NCI-H2171 treated with DMSO at 0.1 percent for 48 hours (cell line): ENCODE measurements at regions not wholly inside any gene's neighbourhood (a gene's known extent, or its start where the extent isn't known, plus 50 kb on each side); places are given as distances from the start of the nearest gene placed in this dataset.

Experiments used
- DNase-seq: peaks from one replicate; lab custom pipeline; 2025; lab: John Stamatoyannopoulos, UW

DNA sequence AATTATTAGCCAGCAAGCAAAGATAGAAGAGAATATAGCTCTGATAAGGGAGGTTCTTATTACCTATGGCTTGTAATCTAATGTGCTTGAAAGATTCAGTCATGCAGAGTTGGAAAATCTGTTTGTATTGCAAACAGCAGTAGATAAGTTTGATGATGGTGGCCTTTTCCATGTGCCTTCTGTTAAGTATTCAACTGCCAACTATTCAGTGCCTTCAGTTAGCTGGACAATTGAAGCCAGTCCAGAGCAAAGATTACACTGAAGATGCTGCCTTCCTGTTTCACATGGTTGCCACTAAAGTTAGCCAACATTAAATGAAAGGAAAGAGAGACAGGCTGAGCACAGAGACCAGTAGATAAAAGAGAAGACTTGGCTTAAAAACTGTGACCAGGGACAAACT lies 92.7 kb upstream of the SLC38A2 start:
- no peak for DNase-seq

GRCh38 chr12:46464863-46465262 lies 92.3 kb upstream of the SLC38A2 start:
- DNase-seq = no peak

DNA sequence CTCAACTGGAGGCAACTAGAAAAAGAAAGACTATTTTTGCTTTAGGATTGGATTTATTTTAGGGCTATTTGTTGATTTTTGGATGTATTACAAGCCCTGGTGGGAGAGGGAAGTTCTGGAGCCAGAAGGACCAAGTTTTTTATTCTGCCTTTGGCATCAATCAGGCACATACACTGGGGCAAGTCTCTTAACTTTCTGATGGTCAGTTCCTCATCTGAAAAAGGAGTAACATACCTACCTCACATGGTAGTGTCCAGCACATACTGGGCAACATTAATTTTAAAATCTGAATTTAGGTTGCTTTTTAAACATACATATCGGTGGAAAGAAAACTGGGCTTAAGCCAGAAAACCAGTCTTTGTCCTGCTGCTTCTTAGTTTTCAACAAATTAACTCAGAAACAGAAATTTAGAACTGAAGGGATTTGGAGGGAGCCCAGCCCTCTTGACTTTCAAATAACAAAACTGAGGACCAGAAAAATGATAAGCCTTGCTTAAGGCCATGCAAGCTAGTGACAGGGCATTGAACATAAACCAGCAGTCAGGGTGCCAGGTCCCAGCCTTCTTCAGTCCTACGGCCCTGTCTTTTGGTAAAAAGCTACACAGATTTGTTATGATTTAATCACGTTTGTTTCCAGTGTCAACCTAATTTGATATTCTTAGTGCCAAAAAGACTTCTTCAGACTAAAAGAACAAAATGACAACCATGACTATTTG lies 90.2 kb upstream of the SLC38A2 start:
- DNase-seq = no peak

GRCh38 chr12:46461907-46462640 lies 89.5 kb upstream of the SLC38A2 start:
- DNase-seq = no peak

GRCh38 chr12:46461459-46461858 lies 88.9 kb upstream of the SLC38A2 start:
- no peak for DNase-seq

DNA sequence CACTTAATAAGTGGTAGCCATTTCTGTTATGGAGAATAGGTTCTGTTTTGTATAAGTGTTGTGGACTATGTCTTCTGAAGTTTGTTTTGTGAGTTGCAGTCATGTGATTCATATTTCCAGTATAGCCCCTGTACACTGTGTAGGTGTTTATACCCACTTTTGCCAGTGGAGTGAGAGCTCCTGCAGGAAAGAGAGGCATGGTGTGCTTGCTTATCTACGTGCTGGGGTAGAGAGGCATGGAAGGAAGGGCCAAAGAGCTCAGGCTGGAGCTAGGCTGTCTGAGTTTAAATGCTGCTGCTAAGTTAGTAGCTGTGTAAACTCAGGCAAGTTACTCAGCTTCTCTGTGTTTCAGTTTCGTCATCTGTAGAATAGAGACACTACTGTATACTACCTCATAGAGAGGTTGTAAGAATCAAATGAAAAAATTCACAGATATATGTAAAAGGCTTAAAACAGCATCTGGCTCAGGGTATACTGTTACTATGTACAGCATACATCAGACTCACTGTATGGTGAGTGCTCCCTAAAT lies 88.2 kb upstream of the SLC38A2 start:
- no peak for DNase-seq

DNA sequence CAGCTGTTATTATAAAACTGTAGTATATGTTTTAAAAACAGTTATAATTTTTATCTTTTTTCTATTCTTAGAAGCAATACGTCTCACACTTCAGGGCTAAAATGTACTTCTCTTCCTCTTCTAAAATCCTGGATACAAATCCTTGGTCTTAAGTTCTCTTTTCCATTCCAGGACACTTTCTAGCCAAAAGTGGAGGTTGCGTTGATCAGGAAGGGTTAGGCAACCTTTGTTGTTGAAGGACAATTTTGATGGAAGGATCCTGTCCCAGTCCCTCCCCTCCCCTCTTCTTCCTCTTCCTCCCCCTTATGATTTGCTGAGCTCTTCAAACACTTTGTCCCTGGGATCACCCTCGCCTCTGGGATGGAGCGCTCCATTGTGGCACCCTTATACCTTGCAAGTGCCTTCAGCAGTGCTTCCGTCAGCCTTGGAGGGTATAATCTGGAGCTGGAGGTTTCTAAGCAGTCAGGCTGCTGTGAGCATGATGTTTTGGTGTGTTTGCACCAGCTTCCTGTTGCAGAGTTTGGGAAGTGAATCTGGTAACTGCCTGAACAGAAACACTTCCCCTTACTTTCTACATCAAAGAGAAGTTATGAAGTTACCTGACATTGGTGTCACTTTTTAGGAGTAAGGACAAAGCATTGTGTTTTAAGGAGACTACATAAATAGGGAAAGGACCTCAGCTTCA lies 87.4 kb upstream of the SLC38A2 start:
- DNase-seq = no peak

DNA sequence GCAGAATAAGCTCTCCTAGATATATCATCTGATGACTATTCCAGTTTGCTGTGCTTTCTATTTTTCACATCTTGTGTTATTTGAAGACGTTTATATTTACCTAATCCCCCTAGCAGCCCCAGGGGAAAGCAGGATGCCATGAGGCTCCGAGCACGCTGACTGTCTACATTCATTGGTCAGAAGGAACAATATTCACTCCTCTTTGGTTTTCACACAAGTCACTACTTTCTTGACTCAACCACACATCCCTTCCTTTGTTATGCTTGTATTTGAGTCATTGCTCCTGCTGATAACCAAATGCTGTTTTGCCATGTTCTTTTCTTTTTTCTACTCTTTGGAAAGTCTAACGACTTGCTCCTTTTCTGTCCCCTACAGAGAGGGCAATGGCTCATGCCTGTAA lies 86.5 kb upstream of the SLC38A2 start:
- no peak for DNase-seq

- no peak for DNase-seq
These were observed 86.0 kb upstream of the SLC38A2 start for GRCh38 chr12:46458500-46459102.

DNA sequence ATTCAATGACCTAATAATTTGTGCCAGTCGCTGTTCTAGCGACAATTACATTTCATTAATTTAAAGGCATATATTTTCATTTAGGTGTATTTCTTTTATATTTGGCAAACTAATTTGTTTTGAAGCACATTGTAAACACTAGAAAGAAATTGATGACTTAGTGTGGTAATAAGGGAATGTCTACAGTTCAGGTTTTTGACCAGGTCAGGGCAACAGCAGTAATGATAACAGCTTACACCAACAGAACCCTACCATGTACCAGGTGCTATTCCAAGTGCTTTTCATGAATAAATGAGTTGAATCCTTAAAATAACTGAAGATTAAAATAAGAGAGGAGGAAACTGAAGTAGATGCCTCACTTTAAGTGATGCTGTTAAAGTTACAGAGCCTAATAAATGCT lies 85.4 kb upstream of the SLC38A2 start:
- DNase-seq = no peak

- DNase-seq = no peak
These were observed 84.1 kb upstream of the SLC38A2 start for GRCh38 chr12:46456356-46457334.

- DNase-seq = no peak
These were observed 83.2 kb upstream of the SLC38A2 start for GRCh38 chr12:46455648-46456352.

DNA sequence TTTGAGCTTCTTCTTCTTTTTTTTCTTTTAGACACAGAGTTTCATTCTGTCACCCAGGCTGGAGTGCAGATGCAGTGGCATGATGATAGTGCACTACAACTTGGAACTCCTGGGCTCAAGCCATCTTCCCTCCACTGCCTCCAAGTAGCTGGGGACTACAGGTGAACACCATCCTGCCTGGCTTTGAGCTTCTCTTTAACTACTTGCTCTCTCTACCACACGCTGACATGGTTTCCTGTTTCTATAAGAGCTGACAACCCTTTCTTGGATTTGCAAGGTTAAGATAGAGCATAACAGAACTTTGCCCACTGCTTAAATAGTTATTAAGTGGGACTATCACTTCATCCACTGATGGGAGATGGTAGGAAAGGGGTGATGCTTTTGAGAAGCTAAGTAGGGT lies 82.4 kb upstream of the SLC38A2 start:
- no peak for DNase-seq

- no peak for DNase-seq
These were observed 80.9 kb upstream of the SLC38A2 start for GRCh38 chr12:46453428-46453827.

- DNase-seq = no peak
These were observed 80.2 kb upstream of the SLC38A2 start for GRCh38 chr12:46452776-46453175.

DNA sequence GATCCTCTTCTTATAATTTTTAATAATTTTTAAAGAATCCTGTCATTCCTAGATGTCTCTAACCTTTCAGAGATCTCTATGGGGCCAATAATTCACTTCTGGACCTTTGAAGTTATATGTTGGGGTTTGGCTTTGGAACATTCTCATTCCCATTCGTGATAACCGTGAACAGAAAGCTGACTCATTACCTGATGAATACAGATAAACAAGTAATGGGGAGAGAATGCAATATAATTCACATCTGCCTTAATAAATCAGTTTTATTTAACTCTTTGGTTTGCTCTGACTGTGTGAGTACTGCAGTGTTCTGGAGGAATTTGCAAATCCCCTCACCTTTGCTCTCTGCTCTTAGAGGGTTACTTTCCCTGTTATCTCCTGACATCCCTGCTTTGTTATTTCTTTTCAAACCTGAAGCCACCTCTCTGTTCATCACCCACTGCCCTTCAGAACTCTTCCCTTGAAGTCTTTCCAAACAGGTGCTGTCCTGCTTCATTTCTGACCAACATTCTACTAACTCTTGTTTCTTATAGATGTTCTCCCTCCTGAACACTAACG lies 79.6 kb upstream of the SLC38A2 start:
- DNase-seq = no peak

GRCh38 chr12:46451276-46452021 lies 78.9 kb upstream of the SLC38A2 start:
- DNase-seq = no peak

DNA sequence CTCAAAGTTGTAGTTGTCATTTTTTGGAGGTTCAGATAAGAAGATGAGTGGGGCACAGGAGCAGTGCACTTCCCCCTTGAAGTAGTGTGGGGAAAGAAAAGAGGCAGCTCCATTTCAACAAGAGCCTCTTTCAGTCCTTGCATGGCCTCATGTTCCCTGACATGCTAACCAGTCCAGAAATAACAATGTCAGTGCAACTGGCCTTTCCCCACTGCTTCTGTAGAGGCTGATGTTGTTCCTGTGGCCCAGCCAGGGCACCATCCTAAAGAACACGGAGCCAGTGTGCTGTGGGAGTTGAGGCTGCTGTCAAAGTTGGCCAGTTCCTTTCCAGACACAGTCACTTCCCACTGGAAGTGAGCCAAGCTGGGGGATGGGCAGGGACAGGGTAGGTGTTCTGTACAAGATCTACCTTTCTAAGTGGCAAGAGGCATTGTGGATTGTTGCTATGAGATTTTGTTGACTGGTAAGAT lies 77.7 kb upstream of the SLC38A2 start:
- DNase-seq = no peak

DNA sequence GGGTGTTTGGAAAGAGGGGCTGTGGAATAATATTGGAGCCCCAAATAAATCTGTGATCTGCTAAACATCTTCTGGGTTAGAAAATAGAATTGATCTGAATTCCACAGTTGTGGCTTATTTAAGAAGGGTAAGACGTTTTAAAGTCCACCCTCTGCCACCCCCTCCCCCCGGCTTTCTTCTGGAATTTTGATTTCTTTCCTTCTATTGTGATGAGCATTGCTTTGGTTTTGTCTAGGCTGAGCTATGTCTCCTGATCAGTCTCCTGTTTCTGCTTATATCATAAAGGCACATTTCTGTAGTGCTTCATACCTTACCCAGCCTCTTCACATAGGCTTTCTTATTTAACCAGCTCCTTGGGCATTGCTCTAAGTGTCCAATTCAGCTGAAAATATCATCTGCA lies 77.3 kb upstream of the SLC38A2 start:
- DNase-seq = no peak
